Urinary bladder (tissue), 3 donors: ENCODE measurements at regions not wholly inside any gene's neighbourhood (a gene's known extent, or its start where the extent isn't known, plus 50 kb on each side); places are given as distances from the start of the nearest gene placed in this dataset.
"Not testable (repeated sequence)": the region's sequence is repeated elsewhere in the genome, so short reads cannot be mapped to it uniquely, and the experiment has no call there.

Experiments used
- DNase-seq: peaks from one replicate; pipeline ENCODE4 v3.0.0-alpha.2; 2015; ENCODE audit errors: extremely low spot score
- H3K27ac ChIP-seq: one replicate; pipeline ENCODE4 v1.5.1; 2013; ENCODE audit warnings: low read depth, mild to moderate bottlenecking, moderate library complexity
- H3K36me3 ChIP-seq: one replicate; pipeline ENCODE4 v1.6.1; 2013; ENCODE audit warnings: mild to moderate bottlenecking, moderate library complexity; ENCODE audit not compliant: insufficient read depth
- H3K4me1 ChIP-seq: one replicate; pipeline ENCODE4 v1.6.1; 2013; ENCODE audit warnings: mild to moderate bottlenecking, moderate library complexity; ENCODE audit not compliant: insufficient read depth
- H3K4me3 ChIP-seq: one replicate; pipeline ENCODE4 v1.5.1; 2013; ENCODE audit warnings: low read depth, low read length
- WGBS: extraction: QIAGEN DNeasy Blood & Tissue Kit; methylation state at CpG from one replicate; pipeline ENCODE4 v1.1.7; 2013; 5-methylcytosine and 5-hydroxymethylcytosine counted together
- donor health status: healthy with polysubstance abuse.
- donor health status: healthy.

DNA sequence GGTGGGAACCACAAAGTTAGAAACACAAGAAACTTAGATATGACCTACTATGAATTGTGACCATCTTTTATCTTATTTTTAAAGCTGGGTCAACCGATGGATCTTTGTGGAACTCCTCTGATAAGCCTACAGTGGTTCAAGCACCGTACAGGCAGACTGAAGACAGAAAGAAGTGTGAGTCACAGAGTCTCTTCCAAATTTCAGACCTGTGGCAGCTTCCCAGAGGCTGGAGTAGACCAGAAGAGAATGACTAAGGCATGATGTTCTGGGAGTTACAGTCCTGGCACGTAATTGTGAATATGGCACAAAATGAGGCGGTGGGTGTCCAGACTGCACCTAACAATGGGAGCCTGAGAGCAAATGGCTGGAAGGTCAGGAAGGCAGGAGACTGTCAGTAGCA, 70.0 kb downstream of the LMO4 start:
- Histone ChIP-seq H3K27ac (no peak overlapping the region), H3K4me3 (no peak overlapping the region), H3K36me3 (no peaks in the 10 kb centered on the region), H3K4me1 (no peaks in the 10 kb centered on the region)
- 90% methylated on average over 4 of the region's 4 CpGs for WGBS
- no peak for DNase-seq

GRCh38 chr1:87399264-87399663, 70.6 kb downstream of the LMO4 start:
- no peaks in the 10 kb centered on the region for H3K4me1 ChIP-seq
- H3K27ac ChIP-seq, result no peak overlapping the region
- no peak overlapping the region for H3K4me3 ChIP-seq
- H3K36me3 ChIP-seq, result no peaks in the 10 kb centered on the region
- WGBS, result 90% methylated on average over 2 of the region's 2 CpGs
- no peak for DNase-seq

GRCh38 chr1:87399701-87400100, 71.0 kb downstream of the LMO4 start:
- no peak for DNase-seq
- Histone ChIP-seq H3K36me3 (no peaks in the 10 kb centered on the region), H3K4me1 (no peaks in the 10 kb centered on the region), H3K4me3 (no peak overlapping the region), H3K27ac (no peak overlapping the region)
- WGBS, result 77% methylated on average over 4 of the region's 4 CpGs

- Histone ChIP-seq H3K27ac (no peak overlapping the region), H3K36me3 (no peaks in the 10 kb centered on the region), H3K4me3 (no peak overlapping the region), H3K4me1 (no peaks in the 10 kb centered on the region)
- 72% methylated on average over 1 of the region's 1 CpG for WGBS
- DNase-seq, result no peak
Measured at GRCh38 chr1:87400813-87401212, 72.1 kb downstream of the LMO4 start.

GRCh38 chr1:87402241-87403002, 73.7 kb downstream of the LMO4 start:
- H3K4me1 ChIP-seq, result no peaks in the 10 kb centered on the region
- no peaks in the 10 kb centered on the region for H3K36me3 ChIP-seq
- H3K27ac ChIP-seq, result no peak overlapping the region
- no peak for DNase-seq
- no peak overlapping the region for H3K4me3 ChIP-seq
- 71% methylated on average over 6 of the region's 6 CpGs for WGBS

- H3K4me3 ChIP-seq, result no peak overlapping the region
- no peak for DNase-seq
- H3K36me3 ChIP-seq, result no peaks in the 10 kb centered on the region
- H3K4me1 ChIP-seq, result no peaks in the 10 kb centered on the region
- no peak overlapping the region for H3K27ac ChIP-seq
- WGBS, result 90% methylated on average over 7 of the region's 7 CpGs
Measured at GRCh38 chr1:87403061-87403820, 74.6 kb downstream of the LMO4 start.

DNA sequence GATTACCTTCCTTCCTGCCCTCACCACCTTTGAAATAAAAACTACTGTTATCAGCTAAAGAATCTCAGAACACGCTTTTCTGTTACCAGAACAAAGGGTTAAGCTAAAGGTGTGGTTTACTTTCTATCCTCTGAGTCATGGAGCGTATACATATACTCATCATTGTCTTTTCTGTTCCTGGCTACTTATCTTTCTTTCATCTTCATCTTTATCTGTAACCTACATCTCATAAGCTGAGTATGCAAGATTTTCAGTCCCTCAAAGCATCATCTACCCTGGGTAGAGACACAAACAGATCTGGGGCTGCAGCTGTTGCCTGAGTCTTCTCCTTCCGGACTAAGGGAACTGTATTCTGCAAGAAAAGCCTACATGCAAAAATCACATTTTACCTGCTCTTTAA, 75.6 kb downstream of the LMO4 start:
- Histone ChIP-seq H3K36me3 (no peaks in the 10 kb centered on the region), H3K4me1 (no peaks in the 10 kb centered on the region), H3K27ac (no peak overlapping the region), H3K4me3 (no peak overlapping the region)
- DNase-seq, result no peak
- 84% methylated on average over 3 of the region's 3 CpGs for WGBS

GRCh38 chr1:87408665-87409248, 80.1 kb downstream of the LMO4 start:
- Histone ChIP-seq H3K4me1 (no peaks in the 10 kb centered on the region), H3K27ac (no peak overlapping the region), H3K36me3 (no peaks in the 10 kb centered on the region), H3K4me3 (no peak overlapping the region)
- 88% methylated on average over 2 of the region's 2 CpGs for WGBS
- no peak for DNase-seq

DNA sequence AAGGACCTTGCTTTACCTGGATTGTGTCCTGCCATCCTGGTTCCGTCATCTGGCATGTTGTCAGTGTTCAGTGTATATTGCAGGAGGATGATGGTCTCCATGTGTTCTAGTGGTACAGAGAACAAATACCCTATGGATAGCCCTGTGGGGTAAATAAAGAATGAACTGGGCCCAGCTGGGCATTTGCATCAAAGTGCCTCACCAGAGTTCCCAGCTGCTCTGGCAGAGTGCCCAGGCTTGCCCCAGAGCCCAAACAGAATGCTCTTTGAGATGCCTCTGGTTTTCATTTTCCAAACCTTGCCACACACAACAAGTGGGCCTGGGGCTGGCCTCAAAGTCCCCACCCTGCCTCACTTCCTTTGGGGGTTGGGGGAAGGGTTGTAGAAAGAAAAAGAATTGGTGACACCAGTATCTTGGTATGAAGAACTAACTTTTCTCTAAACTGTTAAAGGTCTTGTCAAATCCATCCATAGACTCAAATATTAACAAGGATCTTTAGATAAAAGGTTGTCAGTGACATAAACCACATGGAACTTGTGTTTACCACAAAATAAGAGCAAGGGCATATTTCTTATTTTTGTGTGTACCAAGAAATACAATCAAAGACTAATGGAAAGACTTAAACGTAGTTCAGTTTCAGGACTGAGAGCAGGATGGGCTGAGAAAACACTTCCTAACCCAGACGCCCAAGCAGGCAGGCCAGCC, 82.2 kb downstream of the LMO4 start:
- 63% methylated on average over 3 of the region's 3 CpGs for WGBS
- Histone ChIP-seq H3K27ac (no peak overlapping the region), H3K4me1 (no peaks in the 10 kb centered on the region), H3K36me3 (no peaks in the 10 kb centered on the region), H3K4me3 (no peak overlapping the region)
- no peak for DNase-seq

DNA sequence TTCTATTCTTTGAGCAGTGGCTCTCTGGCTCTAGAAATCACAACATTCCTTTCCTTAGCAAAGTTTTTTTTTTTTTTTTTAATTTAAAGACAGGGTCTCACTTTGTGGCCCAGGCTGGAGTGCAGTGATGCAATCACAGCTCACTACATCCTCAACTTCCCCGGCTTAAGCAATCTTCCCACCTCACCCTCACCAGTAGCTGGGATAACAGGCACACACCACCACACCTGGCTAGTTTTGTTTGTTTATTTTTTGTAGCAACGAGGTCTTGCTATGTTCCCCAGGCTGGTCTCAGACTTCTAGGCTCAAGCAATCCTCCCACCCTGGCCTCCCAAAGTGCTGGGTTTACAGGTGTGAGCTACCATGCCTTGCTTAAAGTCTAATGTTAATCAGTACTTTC, 85.2 kb downstream of the LMO4 start:
- 76% methylated on average over 2 of the region's 2 CpGs for WGBS
- H3K27ac ChIP-seq, H3K4me3 ChIP-seq: not testable (repeated sequence)

DNA sequence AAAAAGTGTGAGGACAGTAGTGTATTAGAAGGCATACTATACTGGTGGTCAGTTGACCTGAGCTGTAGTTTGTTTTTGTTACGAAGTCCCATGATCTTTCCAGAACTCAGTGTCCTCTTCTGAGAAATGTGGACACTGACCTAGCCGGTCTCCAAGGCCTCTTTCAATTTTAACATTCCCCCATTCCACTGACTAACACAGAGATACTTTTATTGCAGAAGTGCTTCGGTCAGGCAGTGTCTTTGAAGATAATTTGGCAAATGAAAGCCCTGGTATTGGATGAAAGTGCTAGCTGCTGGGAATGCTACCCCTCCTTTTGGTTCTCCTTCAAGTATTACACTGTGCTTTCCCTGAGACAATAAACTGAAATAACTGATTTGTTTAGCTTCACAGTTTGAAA, 89.4 kb downstream of the LMO4 start:
- Histone ChIP-seq H3K4me1 (no peaks in the 10 kb centered on the region), H3K4me3 (no peak overlapping the region), H3K36me3 (no peaks in the 10 kb centered on the region), H3K27ac (no peak overlapping the region)
- 69% methylated on average over 3 of the region's 3 CpGs for WGBS
- DNase-seq, result no peak

More for the DNA sequence above, 85.2 kb downstream of the LMO4 start:
- H3K4me1 ChIP-seq, H3K36me3 ChIP-seq, DNase-seq: not testable (repeated sequence)

DNA sequence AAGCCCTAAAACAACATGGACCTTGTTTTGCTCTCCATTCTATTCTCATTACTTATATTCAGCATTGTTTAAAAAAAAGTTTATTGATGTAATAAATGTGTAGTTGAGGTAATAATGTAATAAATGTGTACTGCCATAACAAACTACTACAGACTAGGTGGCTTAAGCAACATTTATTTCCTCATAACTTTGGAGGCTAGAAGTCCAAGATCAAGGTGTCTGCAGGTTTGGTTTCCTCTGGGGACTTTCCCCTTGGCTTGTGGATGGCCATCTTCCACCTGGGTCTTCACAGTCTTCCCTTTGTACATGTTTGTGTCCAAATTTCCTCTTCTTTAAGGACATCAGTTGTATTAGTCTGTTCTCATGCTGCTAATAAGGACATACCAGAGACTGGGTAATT, 93.1 kb downstream of the LMO4 start:
- Histone ChIP-seq H3K36me3 (no peaks in the 10 kb centered on the region), H3K4me1 (no peaks in the 10 kb centered on the region), H3K4me3 (no peak overlapping the region), H3K27ac (no peak overlapping the region)
- DNase-seq, result no peak

DNA sequence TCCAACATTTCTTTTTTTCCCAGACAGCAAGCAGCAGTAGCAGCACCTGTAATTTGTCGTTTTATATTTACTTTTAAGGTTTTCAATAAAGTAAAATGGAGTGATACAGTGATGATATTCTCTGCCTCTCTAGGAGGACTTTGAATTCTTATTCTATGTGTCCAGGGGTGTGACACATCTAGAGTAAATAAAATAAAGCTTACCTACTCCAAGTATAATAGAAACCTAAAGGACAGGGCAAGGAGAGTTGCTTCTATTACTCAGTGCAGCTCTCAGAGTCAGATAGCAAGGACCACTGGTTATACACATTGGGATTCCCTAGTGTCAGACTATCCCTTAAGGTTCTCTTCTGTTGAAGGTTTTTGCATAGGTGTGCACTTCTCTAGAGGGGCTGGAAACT, 95.9 kb downstream of the LMO4 start:
- Histone ChIP-seq H3K4me3 (no peak overlapping the region), H3K4me1 (no peaks in the 10 kb centered on the region), H3K36me3 (no peaks in the 10 kb centered on the region), H3K27ac (no peak overlapping the region)
- DNase-seq, result no peak
- 87% methylated on average over 1 of the region's 1 CpG for WGBS
